IMR-90 (cell line): ENCODE measurements at regions not wholly inside any gene's neighbourhood (a gene's known extent, or its start where the extent isn't known, plus 50 kb on each side); places are given as distances from the start of the nearest gene placed in this dataset.

ENCODE experiments used
- ATAC-seq: fragments of 200-7000 bp; cut with Tn5 transposase; 2 replicates; pipeline ENCODE4 v1.9.1; 2020; ENCODE audit warnings: low read depth, mild to moderate bottlenecking, moderate library complexity
- BruUV-seq: library from RNA; stranded (reverse); fragments of 400-500 nt; replicated peaks from 2 replicates; lab custom pipeline; 2021; lab: Mats Ljungman, UMichigan
- CTCF ChIA-PET: fragments of 300-600 bp; formaldehyde crosslinking; extraction: SDS; loops from one replicate; lab custom pipeline; 2021; ENCODE audit warnings: antibody characterized with exemption; lab: Yijun Ruan, JAX
- POLR2A ChIA-PET: fragments of 300-600 bp; sonication (Branson Sonifier 250); formaldehyde crosslinking; loops from one replicate; lab custom pipeline; 2022; ENCODE audit warnings: antibody characterized with exemption; ENCODE audit not compliant: unreplicated experiment; lab: Charles Lee
- DNase-seq: peaks from one replicate; pipeline ENCODE4 v3.0.0; 2013
- H2AFZ ChIP-seq: replicated peaks from 2 replicates; pipeline ENCODE3; 2013; ENCODE audit warnings: low read length, mild to moderate bottlenecking; ENCODE audit not compliant: poor library complexity
- H2AK5ac ChIP-seq: 2 replicates; pipeline ENCODE4 v1.6.1; 2013; ENCODE audit warnings: low read depth, low read length, inconsistent platforms
- H2AK9ac ChIP-seq: replicated peaks from 2 replicates; pipeline ENCODE3; 2013; ENCODE audit warnings: mild to moderate bottlenecking, low read depth, low read length, moderate library complexity; ENCODE audit not compliant: poor library complexity
- H2BK120ac ChIP-seq: 2 replicates; pipeline ENCODE4 v1.6.1; 2013; ENCODE audit warnings: low read depth, low read length, inconsistent platforms
- H2BK15ac ChIP-seq: 3 replicates; pipeline ENCODE4 v1.6.1; 2013; ENCODE audit warnings: low read depth, low read length, inconsistent platforms
- H2BK20ac ChIP-seq: 2 replicates; pipeline ENCODE4 v1.6.1; 2013; ENCODE audit warnings: low read depth, mild to moderate bottlenecking, inconsistent platforms, low read length, moderate library complexity
- H2BK5ac ChIP-seq: 2 replicates; pipeline ENCODE4 v1.6.1; 2013; ENCODE audit warnings: mild to moderate bottlenecking, low read depth, low read length, inconsistent platforms; ENCODE audit not compliant: poor library complexity, severe bottlenecking
- H3K14ac ChIP-seq: replicated peaks from 2 replicates; pipeline ENCODE4 v1.6.1; 2013; ENCODE audit warnings: low read depth, low read length, inconsistent platforms
- H3K18ac ChIP-seq: 2 replicates; pipeline ENCODE4 v1.6.1; 2013; ENCODE audit warnings: low read depth, low read length, control low read depth
- H3K23ac ChIP-seq: 2 replicates; pipeline ENCODE4 v1.6.1; 2013; ENCODE audit warnings: low read depth, low read length, inconsistent platforms
- H3K27ac ChIP-seq: 2 replicates; pipeline ENCODE4 v1.5.1; 2013; ENCODE audit warnings: mild to moderate bottlenecking, control low read depth, low read length; ENCODE audit not compliant: insufficient read depth
- H3K27me3 ChIP-seq: 2 replicates; pipeline ENCODE4 v1.6.1; 2013; ENCODE audit warnings: low read length; ENCODE audit not compliant: control insufficient read depth, insufficient read depth
- H3K36me3 ChIP-seq: 2 replicates; pipeline ENCODE4 v1.6.1; 2013; ENCODE audit warnings: low read length, mixed read lengths; ENCODE audit not compliant: control insufficient read depth, insufficient read depth
- H3K4ac ChIP-seq: 2 replicates; pipeline ENCODE4 v1.6.1; 2013; ENCODE audit warnings: low read depth, low read length, inconsistent platforms
- H3K4me1 ChIP-seq: 2 replicates; pipeline ENCODE4 v1.6.1; 2013; ENCODE audit warnings: low read length, mixed read lengths; ENCODE audit not compliant: control insufficient read depth, insufficient read depth
- H3K4me2 ChIP-seq: 2 replicates; pipeline ENCODE4 v1.6.1; 2013; ENCODE audit warnings: low read depth, mild to moderate bottlenecking, control low read depth, low read length, moderate library complexity
- H3K4me3 ChIP-seq: 2 replicates; pipeline ENCODE4 v1.5.1; 2013; ENCODE audit warnings: low read depth, mild to moderate bottlenecking, control low read depth, low read length, moderate library complexity; ENCODE audit not compliant: insufficient read depth
- H3K56ac ChIP-seq: 2 replicates; pipeline ENCODE4 v1.6.1; 2013; ENCODE audit warnings: low read length, inconsistent platforms; ENCODE audit not compliant: insufficient read depth; ENCODE audit errors: extremely low read depth
- H3K79me1 ChIP-seq, 2 experiments: 2 replicates each; pipeline ENCODE4 v1.6.1; 2013; ENCODE audit warnings: low read length in 2 of 2, inconsistent platforms in 1 of 2, low read depth in 1 of 2
- H3K9ac ChIP-seq: 2 replicates; pipeline ENCODE4 v1.6.1; 2013; ENCODE audit warnings: low read depth, low read length, control low read depth
- H3K9me1 ChIP-seq: 2 replicates; pipeline ENCODE4 v1.6.1; 2013; ENCODE audit warnings: low read length, inconsistent platforms; ENCODE audit not compliant: insufficient read depth
- H3K9me3 ChIP-seq: 2 replicates; pipeline ENCODE4 v1.6.1; 2013; ENCODE audit warnings: low read length; ENCODE audit not compliant: control insufficient read depth, insufficient read depth
- H4K20me1 ChIP-seq: 2 replicates; pipeline ENCODE4 v1.6.1; 2013; ENCODE audit warnings: low read length, inconsistent platforms; ENCODE audit not compliant: insufficient read depth
- H4K5ac ChIP-seq: 2 replicates; pipeline ENCODE4 v1.6.1; 2013; ENCODE audit warnings: mild to moderate bottlenecking, low read depth, low read length, control low read depth
- H4K8ac ChIP-seq, 2 experiments: 2 replicates each; pipeline ENCODE4 v1.6.1; 2013; ENCODE audit warnings: low read depth in 2 of 2, low read length in 2 of 2, control low read depth in 1 of 2, inconsistent platforms in 1 of 2
- H4K91ac ChIP-seq: 2 replicates; pipeline ENCODE4 v1.6.1; 2013; ENCODE audit warnings: low read depth, low read length, inconsistent platforms; ENCODE audit not compliant: insufficient read depth
- BHLHE40 ChIP-seq: fragments of 150-350 bp; IDR thresholded peaks from 2 replicates; pipeline ENCODE4 v1.6.1; 2016; ENCODE audit warnings: mild to moderate bottlenecking, low read depth, low read length
- CHD1 ChIP-seq: IDR thresholded peaks from 2 replicates; pipeline ENCODE4 v1.6.1; 2012; ENCODE audit warnings: low read depth, low read length, improper control_type of control experiment
- CTCF ChIP-seq: conservative IDR thresholded peaks from 2 replicates; pipeline ENCODE4 v1.5.1; 2012; ENCODE audit warnings: mild to moderate bottlenecking, low read depth, low read length, improper control_type of control experiment
- FOS ChIP-seq: fragments of 150-350 bp; IDR thresholded peaks from 2 replicates; pipeline ENCODE4 v1.6.1; 2016; ENCODE audit warnings: low read depth, low read length
- MAZ ChIP-seq: IDR thresholded peaks from 2 replicates; pipeline ENCODE4 v1.6.1; 2012; ENCODE audit warnings: low read depth, mild to moderate bottlenecking, low read length, improper control_type of control experiment, moderate library complexity, borderline replicate concordance
- MXI1 ChIP-seq: IDR thresholded peaks from 2 replicates; pipeline ENCODE4 v1.6.1; 2012; ENCODE audit warnings: low read depth, mild to moderate bottlenecking, low read length, moderate library complexity, borderline replicate concordance
- POLR2A ChIP-seq: IDR thresholded peaks from 2 replicates; pipeline ENCODE4 v1.6.1; 2012; ENCODE audit warnings: mild to moderate bottlenecking, low read depth, low read length
- WGBS, 2 experiments: methylation state at CpG; one replicate each; pipeline versions ENCODE4 v1.1.5 to v1.1.7; 2013; ENCODE audit warnings: missing lambda C conversion rate in 2 of 2; ENCODE audit not compliant: insufficient read length in 1 of 2; ENCODE audit errors: extremely low coverage in 2 of 2; 5-methylcytosine and 5-hydroxymethylcytosine counted together
- dilution Hi-C: fragments of 300-500 bp; cut with HindIII; formaldehyde crosslinking; loops from one replicate; pipeline ENCODE4 v1.14.3; 2018; ENCODE audit warnings: low sequenced_read_pairs; ENCODE audit not compliant: unreplicated experiment
- in situ Hi-C: fragments of 300-500 bp; cut with MboI; formaldehyde crosslinking; loops from 3 replicates; pipeline ENCODE4 v1.14.3; 2019; ENCODE audit warnings: low sequenced_read_pairs, inconsistent platforms, mixed read lengths
- intact Hi-C: fragments of 100-400 bp; cut with micrococcal nuclease; formaldehyde crosslinking; loops from 2 replicates; pipeline ENCODE4 v1.10.0; 2022

GRCh38 chr2:36128359-36128758 is 227.2 kb upstream of the CRIM1 start:
- Histone ChIP-seq H2BK5ac (no peak overlapping the region), H2BK20ac (no peak overlapping the region), H3K27me3 (no peaks in the 10 kb centered on the region), H3K14ac (no peak overlapping the region), H3K23ac (no peak overlapping the region), H3K9ac (no peak overlapping the region), H3K4me3 (no peak overlapping the region), H3K4me1 (no peaks in the 10 kb centered on the region), H3K79me1 (no peaks in the 10 kb centered on the region), H3K27ac (no peak overlapping the region), H3K9me3 (no peaks in the 10 kb centered on the region), H4K8ac (no peak overlapping the region), H3K4ac (no peak overlapping the region), H2AK9ac (no peak overlapping the region), H2AK5ac (no peak overlapping the region), H4K91ac (no peak overlapping the region), H2AFZ (no peak overlapping the region), H3K36me3 (no peaks in the 10 kb centered on the region), H2BK120ac (no peak overlapping the region), H3K56ac (no peak overlapping the region), H4K5ac (no peak overlapping the region), H3K18ac (no peak overlapping the region), H2BK15ac (no peak overlapping the region), H3K4me2 (no peak overlapping the region), H4K20me1 (no peaks in the 10 kb centered on the region), H3K9me1 (no peaks in the 10 kb centered on the region)
- WGBS, 2 experiments: 80% methylated on average over 1 of the region's 2 CpGs; no CpG with 5 or more reads in 1 of the 2 experiments
- TF ChIP-seq BHLHE40 (no peak), FOS (no peak), MAZ (no peak), CHD1 (no peak), MXI1 (no peak), CTCF (no peak), POLR2A (no peak)
- ATAC-seq (no peak), DNase-seq (no peak)
- dilution Hi-C loops: no loop called here
- BruUV-seq: no TSS peak
- intact Hi-C loops: no loop called here
- in situ Hi-C loops: no loop called here
- CTCF ChIA-PET: no interaction called here
- POLR2A ChIA-PET: no interaction called here
